H4 (cell line): ENCODE measurements at regions not wholly inside any gene's neighbourhood (a gene's known extent, or its start where the extent isn't known, plus 50 kb on each side); places are given as distances from the start of the nearest gene placed in this dataset.
"Not testable (repeated sequence)": the region's sequence is repeated elsewhere in the genome, so short reads cannot be mapped to it uniquely, and the experiment has no call there.

Experiments used
- DNase-seq: peaks from one replicate; pipeline ENCODE4 v3.0.0-alpha.2; 2015; ENCODE audit warnings: low spot score

- DNase-seq: no peak
Observed at GRCh38 chr6:81353262-81353661, 399.2 kb downstream of the TENT5A start.

GRCh38 chr6:81344026-81344425 is 408.5 kb downstream of the TENT5A start:
- not testable (repeated sequence) for DNase-seq

DNA sequence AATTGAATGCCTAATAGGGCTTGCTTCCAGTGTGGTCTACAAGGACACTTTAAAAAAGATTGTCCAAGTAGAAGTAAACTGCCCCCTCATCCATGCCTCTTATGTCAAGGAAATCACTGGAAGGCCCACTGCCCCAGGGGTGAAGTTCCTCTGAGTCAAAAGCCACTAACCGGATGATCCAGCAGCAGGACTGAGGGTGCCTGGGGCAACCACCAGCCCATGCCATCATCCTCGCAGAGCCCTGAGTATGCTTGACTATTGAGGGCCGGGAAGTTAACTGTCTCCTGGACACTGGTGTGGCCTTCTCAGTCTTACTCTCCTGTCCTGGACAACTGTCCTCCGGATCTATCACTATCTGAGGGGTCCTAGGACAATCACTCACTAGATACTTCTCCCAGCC is 411.5 kb downstream of the TENT5A start:
- DNase-seq: no peak

- DNase-seq: no peak
Observed at GRCh38 chr6:81331526-81331925, 421.0 kb downstream of the TENT5A start.

GRCh38 chr6:81328700-81329099 is 423.8 kb downstream of the TENT5A start:
- DNase-seq: no peak

GRCh38 chr6:81326881-81327561 is 425.5 kb downstream of the TENT5A start:
- DNase-seq: peak; percentile 61

- DNase-seq: no peak
Observed at GRCh38 chr6:81309811-81310210, 442.7 kb downstream of the TENT5A start.

GRCh38 chr6:81308577-81309279 is 443.8 kb downstream of the TENT5A start:
- DNase-seq: no peak

- DNase-seq: no peak
Observed at GRCh38 chr6:81307651-81308214, 444.7 kb downstream of the TENT5A start.

- no peak for DNase-seq
Observed at GRCh38 chr6:81304466-81304865, 448.0 kb downstream of the TENT5A start.

DNA sequence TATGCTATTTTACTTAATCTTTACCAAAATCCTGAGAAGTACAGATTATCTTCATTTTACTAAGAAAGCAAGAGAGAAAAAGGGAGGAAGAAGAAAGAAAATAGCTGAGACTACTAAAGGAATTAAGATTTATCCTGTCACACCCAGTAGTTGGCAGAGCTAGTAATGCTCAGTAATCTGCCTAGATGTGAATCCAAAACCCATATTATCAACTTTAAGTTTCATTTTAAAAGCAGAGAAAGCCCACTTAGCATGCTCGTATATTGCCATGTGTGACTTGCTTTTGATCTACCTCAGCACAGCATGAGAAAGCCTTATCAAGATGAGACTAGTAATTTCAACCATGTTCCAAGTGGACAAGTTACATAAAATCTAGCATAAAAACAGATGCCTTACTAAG is 451.5 kb downstream of the TENT5A start:
- no peak for DNase-seq

DNA sequence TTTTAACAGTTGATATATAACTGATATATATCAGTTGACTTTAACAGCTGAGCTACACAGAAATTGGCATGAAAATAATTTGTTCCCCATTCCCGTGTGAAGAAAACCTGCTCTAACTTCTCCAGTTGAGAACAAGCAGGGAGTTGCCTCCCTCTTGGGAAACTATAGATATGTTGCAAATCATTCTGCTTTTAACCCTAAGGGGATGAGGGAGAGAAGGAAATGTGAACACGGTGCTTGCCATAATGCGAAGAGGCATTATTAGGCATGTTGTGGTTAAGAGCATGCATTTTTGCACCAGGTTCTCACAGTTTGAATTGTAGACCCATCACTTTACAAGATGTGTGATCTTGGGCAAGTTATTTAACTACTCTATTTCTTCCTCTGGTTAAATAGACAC is 453.7 kb downstream of the TENT5A start:
- no peak for DNase-seq

- DNase-seq: no peak
Observed at GRCh38 chr6:81295310-81295709, 457.2 kb downstream of the TENT5A start.

- DNase-seq: no peak
Observed at GRCh38 chr6:81293896-81294295, 458.6 kb downstream of the TENT5A start.

- no peak for DNase-seq
Observed at GRCh38 chr6:81289229-81289628, 463.3 kb downstream of the TENT5A start.

GRCh38 chr6:81265106-81265505 is 487.4 kb downstream of the TENT5A start:
- DNase-seq: peak; percentile 69

DNA sequence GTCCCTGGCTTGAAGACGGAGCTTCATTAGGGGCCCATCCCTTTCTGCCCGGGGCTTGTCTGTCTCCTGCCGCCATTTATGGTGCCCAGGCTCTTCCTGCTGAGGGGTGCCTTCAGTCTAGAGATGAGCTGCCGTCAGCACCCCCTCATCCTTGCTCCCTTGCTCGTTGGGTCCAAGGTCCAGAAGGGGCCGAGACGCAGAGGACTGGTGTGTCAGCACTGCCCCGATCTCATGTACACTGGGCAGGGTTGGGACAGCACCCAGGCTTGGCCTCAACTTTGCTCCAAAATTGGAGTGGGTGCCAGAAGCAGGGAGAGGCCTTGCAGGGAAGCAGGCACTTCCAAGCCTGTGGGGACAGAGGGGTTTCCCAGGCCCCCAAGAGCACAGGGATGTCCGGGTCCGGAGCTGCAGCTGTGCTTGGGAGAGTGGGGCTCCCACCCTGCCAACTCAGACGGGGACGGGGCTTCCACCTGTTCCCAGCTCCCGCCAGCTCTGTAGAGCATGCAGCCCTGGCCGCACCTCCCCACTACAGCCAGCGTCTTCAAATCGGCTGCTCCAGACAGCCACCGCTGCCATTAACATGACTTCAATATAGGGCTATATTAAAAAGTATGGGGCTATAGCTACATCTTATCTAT is 488.8 kb downstream of the TENT5A start:
- no peak for DNase-seq

DNA sequence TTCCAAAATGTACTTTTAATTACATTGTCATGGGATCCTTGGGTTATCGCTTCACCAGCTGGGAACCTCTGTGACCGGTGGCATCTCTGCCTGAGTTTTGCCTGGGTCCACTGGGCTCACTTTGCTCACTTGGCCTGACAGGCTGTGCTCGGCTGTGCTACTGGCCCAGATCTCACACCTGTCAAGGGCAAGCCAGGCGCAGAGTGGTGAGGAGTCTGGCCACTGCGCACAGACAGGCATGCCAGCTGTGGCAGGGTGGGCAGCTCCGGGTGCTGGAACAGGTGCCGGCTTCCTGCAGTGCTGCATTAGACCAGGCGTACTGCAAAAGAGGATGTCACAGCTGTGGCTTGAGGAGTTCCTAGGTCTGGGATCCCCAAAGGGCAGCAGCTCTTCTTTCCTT is 489.8 kb downstream of the TENT5A start:
- no peak for DNase-seq

- not testable (repeated sequence) for DNase-seq
Observed at GRCh38 chr6:81256223-81256622, 496.3 kb downstream of the TENT5A start.

DNA sequence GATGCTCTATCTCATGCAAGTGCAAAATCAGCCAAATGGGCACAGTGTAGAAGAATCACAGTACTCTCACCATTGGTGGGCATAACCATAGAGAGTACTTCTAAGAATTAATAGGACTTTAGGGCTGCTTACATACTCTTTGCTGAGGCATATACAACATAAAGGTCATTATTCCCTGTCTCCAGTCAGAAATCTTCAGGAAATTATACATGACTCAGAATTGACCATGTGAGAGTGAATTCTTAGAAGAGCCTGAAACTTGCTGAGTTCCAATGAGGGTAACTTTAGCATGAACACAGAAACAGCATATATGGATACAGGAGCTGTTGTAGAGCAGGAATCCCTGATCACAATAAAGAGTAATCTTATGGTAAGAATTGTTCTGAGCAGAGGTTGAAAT is 498.7 kb downstream of the TENT5A start:
- no peak for DNase-seq

GRCh38 chr6:81252231-81252630 is 500.2 kb downstream of the TENT5A start:
- no peak for DNase-seq

- no peak for DNase-seq
Observed at GRCh38 chr6:81246200-81246599, 506.3 kb downstream of the TENT5A start.

DNA sequence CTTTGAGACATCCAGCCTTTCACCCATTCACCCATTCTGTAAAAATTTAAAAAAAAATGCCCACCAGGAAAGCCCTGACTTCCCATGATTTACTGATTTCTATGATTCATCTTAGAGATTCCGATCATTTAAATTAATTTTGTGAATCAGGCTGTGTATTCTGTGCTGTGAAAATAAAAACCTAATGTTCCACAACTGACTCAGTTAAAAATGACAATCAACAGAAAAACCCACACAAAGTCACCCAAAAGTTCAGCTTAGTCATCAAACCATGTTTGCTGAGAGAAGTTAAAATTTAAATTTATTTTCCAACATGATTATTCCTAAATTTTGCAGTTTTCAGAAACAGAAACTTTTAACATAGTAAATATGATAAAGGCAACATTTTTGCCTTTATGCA is 509.9 kb downstream of the TENT5A start:
- no peak for DNase-seq
